GM18520 (cell line): ENCODE measurements at regions not wholly inside any gene's neighbourhood (a gene's known extent, or its start where the extent isn't known, plus 50 kb on each side); places are given as distances from the start of the nearest gene placed in this dataset.

Experiments used
- ATAC-seq: cut with Tn5 transposase; IDR thresholded peaks from one replicate; pipeline ENCODE4 v1.9.1; 2021; ENCODE audit not compliant: unreplicated experiment

GRCh38 chr12:102601621-102602020 lies 121.3 kb upstream of the IGF1 start:
- no peak for ATAC-seq

- ATAC-seq, result no peak
Observed at GRCh38 chr12:102596687-102597086, 116.3 kb upstream of the IGF1 start.

DNA sequence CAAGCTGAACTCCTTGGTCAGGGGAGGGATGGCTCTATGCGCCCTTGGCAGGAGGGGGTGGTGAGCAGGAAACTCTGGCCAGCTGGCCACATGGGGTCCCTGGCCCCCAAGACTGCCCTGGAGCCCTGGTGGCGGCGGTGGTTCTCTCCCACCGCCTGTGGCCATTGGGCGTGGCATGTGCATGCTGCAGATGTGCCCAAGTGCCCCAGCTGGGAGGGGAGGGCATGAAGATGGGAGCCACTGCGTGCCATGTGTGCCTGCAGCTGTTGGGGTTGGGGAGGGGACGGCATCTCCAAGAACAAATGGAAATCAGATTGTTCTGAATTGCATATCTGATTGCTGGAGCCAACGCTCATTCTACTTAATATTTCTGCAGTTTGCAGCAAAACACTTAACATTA lies 115.7 kb upstream of the IGF1 start:
- ATAC-seq, result no peak

DNA sequence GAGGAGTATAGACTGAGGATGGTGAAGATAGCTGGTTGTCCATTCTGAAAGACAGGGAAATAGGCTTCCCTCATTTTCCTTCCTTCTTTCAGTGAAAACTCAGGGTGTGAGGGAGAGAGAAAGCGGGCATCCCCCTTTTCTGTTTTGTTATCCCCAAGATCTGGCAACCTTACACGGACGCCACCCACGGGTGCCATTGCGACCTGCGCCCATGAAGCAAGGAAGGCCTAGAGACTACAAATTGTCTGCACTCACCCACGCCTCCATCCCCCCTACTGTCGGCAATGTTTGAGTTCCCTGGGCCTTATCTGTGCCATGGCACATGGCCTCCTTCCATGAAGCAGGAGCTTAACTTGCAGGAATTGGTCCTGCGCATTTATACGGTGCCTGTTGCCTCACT lies 115.0 kb upstream of the IGF1 start:
- ATAC-seq, result no peak

GRCh38 chr12:102593134-102593533 lies 112.8 kb upstream of the IGF1 start:
- no peak for ATAC-seq

DNA sequence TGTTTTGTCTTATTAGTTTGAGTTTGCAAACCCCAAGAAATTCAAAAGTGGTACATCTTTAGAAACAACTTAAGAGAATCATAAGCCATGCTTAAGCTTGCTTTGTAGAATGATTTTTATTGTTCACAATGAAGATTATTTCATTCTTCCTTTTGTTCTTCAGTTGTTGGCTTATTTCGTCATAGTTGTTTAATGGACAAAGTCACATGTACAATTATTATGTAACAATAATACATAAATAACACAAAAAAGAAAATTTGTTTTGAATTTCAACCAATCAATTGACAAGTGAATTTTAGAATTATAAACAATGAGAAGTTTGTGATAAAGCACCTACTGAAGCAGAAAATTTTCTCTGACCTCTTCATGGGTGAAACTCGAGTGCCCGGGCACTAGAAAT lies 111.8 kb upstream of the IGF1 start:
- no peak for ATAC-seq

GRCh38 chr12:102573237-102573636 lies 92.9 kb upstream of the IGF1 start:
- ATAC-seq, result no peak

DNA sequence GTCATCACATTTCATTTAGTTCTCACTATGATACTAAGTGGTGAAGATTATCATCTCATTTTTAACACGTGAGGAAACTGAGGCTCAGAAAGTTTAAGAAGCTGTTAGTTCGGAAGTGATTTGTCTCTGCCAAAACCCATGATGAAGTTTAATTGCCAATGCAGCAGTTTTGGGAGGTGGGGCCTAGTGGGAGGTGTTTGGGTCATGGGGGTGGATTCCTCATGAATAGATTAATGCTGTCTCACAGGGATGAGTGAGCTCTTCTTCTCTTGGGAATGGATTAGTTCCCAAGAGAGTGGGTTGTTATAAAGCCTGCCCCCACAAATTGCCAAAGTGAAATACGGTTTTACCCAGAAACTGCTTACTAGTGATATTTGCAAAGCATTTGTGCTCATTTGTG lies 91.5 kb upstream of the IGF1 start:
- no peak for ATAC-seq

DNA sequence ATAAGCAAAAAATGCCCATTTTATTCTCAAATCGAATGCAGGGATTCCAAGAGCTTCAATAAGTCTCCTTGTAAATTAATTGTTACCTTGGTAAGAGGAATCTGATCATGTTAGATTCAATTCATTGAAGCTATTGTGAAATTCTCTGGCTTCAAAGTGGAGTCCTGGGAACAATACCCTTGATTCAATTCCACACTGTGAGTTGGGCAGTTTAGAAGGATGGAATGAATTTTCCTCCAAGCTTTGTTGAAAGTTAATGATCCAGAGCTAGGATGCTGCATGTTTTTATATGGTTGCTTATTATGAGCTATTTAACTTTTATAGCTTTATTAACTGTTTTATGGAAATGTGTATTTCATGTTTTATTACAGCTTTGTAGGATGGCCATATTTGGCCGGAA lies 89.9 kb upstream of the IGF1 start:
- ATAC-seq, result no peak

DNA sequence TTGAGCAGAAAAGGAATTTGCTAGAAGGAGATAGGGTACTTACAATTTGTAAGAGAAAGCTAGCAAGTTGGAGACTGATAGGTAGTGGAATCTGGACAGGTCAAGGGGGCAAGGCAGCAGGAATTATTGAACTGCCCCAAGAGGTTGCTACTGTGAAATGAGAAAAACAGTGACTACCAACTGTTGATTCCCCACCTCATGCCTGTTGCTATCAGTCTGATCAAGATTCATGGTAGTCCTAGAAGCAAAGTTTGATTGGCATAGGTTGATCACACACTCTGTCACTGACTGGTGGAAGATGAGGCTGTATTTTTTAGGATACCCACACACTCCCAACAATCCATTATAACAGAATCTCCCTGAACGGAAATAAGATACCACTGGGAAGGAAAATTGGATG lies 89.4 kb upstream of the IGF1 start:
- ATAC-seq, result no peak

GRCh38 chr12:102568276-102568675 lies 87.9 kb upstream of the IGF1 start:
- no peak for ATAC-seq

GRCh38 chr12:102567031-102567985 lies 86.9 kb upstream of the IGF1 start:
- no peak for ATAC-seq

- no peak for ATAC-seq
Observed at GRCh38 chr12:102565555-102565954, 85.2 kb upstream of the IGF1 start.

- no peak for ATAC-seq
Observed at GRCh38 chr12:102564026-102564425, 83.7 kb upstream of the IGF1 start.

DNA sequence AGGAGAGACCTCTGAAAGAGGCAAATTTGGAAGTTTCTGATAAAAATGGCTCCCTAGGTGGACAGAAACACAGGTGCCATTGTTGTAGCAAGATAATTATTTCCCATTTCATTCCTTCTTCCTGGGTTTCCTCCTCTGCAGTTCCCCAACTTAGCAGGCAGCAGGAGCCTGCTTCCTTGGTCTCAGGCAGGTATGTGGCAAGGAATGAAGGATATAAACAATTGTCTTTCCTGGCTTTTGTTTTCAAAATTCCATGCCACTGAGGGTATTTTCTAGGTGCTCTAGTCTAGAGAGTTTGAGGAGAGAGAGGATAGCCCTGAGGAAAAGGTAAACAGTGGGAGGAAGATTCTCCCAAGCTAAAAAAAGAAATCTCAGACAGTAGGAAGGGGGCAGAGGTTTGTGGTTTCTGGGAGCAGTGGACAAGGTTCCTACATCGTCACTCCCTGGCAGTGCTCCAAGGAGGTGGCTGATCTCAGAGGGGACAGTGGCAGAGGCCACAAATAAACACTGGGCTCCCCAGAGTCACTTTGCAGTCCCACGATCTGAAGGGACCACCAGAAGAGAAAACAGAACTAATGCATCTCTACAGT lies 82.6 kb upstream of the IGF1 start:
- no peak for ATAC-seq

DNA sequence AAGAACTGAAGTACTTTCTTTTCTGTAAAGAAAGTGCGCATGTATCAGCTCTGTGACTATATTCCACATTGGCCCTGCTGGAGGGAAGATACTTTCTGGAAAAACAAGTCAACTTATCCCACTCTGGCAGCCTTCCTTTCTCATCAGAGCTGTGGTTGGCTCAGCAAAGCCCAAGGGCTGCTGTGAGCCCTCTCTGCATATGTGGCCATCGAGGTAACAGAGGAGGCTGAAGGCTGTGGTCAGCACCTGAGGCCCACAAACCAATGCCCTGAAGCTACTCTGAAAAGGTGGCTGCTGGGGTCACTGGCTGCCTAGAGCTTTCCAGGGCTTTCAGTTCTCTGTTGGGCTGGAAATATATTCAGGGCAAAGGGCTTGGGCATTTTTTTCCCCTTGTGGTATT lies 70.8 kb upstream of the IGF1 start:
- ATAC-seq, result no peak

- ATAC-seq, result no peak
Observed at GRCh38 chr12:102549691-102550090, 69.3 kb upstream of the IGF1 start.

DNA sequence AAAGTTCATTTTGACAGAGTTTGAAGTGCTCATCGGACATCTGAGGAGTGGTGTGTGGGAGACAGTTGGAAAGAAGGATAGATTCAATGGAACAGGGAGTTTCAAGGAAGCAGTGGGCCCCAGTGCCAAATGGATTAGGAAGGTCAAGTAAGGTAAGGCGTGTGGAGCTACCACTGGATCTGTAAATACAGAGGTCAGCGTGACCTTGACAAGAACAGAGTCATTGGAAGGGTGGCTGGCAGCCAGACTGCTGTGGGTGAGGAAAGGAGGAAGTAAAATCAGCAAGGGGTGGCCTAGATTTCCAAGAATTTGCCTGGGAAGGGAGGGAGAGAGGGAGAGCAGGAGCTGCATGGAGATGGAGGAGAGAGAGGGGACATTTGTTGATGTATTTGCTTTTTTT lies 68.2 kb upstream of the IGF1 start:
- no peak for ATAC-seq

- no peak for ATAC-seq
Observed at GRCh38 chr12:102543494-102544485, 63.4 kb upstream of the IGF1 start.

DNA sequence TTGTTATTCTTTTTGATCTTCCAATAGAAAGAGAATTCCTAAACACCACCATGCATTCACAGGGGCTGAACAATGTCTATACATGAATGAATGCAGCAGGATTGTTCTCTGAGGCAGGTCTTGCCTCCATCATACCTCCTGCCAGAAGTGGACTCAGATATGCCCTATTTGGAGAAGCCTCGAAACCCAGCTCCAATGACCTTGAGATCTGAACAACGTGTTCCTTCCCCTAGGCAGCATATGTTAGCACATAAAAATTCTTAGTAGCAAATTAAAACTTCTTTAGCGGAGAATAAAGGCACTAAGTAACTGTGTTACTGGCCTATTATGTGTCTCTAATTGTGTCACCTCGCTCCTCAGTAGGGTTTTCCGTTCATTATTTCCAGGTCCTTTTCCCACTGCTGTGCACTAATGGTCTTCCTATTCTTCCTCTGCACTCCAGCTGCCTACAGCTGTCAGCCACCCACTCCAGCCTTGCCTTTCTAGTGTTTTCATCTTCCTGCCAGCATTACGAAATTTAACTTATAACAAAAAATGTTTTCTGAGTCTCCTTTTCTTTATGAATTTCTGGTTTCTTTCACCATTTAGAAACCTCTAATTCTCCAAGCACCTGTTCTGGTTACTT lies 62.6 kb upstream of the IGF1 start:
- no peak for ATAC-seq

- no peak for ATAC-seq
Observed at GRCh38 chr12:102540815-102541385, 60.5 kb upstream of the IGF1 start.
